GM13976 (cell line): ENCODE measurements at regions not wholly inside any gene's neighbourhood (a gene's known extent, or its start where the extent isn't known, plus 50 kb on each side); places are given as distances from the start of the nearest gene placed in this dataset.

ENCODE experiments used
- DNase-seq: peaks from one replicate; pipeline ENCODE4 v3.0.0; 2012; ENCODE audit warnings: low spot score
- in situ Hi-C: fragments of 300-500 bp; cut with MboI; formaldehyde crosslinking; loops from one replicate; pipeline ENCODE4 v1.12.0; 2022; ENCODE audit warnings: low sequenced_read_pairs, mixed read lengths, inconsistent platforms; ENCODE audit not compliant: unreplicated experiment
- TF ChIP-seq, protein P1 (sequence below): IDR thresholded peaks from 2 replicates; pipeline ENCODE4 v1.5.1; 2012; ENCODE audit warnings: borderline replicate concordance, mild to moderate bottlenecking; ENCODE audit not compliant: insufficient read depth; ENCODE audit errors: extremely low read depth, missing control alignments, control extremely low read depth

DNA sequence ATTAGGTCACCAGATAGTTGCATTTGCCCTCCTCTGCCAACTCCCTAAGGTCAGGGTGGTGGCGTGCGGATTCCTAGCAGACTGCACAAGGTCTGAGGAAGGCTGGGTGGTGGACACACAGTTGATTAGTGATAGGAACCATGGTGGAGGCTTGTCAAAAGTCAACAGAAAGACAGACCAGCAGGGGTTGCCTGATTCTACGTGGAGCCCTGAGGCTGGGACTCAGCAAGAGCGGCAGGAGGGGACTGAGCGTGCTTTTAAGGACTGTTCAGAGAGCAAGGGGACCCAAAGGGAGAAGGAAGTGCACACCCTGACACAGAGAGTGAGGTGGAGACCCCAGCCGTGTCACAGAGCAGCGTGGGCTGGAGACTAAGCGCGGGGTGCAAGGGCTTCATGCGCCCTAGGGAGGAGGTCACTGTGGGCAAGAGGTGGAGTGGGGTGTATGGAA, 513.2 kb downstream of the RNF144A start:
- in situ Hi-C loops = no loop called here
- TF ChIP-seq, protein P1, sequence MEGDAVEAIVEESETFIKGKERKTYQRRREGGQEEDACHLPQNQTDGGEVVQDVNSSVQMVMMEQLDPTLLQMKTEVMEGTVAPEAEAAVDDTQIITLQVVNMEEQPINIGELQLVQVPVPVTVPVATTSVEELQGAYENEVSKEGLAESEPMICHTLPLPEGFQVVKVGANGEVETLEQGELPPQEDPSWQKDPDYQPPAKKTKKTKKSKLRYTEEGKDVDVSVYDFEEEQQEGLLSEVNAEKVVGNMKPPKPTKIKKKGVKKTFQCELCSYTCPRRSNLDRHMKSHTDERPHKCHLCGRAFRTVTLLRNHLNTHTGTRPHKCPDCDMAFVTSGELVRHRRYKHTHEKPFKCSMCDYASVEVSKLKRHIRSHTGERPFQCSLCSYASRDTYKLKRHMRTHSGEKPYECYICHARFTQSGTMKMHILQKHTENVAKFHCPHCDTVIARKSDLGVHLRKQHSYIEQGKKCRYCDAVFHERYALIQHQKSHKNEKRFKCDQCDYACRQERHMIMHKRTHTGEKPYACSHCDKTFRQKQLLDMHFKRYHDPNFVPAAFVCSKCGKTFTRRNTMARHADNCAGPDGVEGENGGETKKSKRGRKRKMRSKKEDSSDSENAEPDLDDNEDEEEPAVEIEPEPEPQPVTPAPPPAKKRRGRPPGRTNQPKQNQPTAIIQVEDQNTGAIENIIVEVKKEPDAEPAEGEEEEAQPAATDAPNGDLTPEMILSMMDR = no peak
- DNase-seq = no peak

DNA sequence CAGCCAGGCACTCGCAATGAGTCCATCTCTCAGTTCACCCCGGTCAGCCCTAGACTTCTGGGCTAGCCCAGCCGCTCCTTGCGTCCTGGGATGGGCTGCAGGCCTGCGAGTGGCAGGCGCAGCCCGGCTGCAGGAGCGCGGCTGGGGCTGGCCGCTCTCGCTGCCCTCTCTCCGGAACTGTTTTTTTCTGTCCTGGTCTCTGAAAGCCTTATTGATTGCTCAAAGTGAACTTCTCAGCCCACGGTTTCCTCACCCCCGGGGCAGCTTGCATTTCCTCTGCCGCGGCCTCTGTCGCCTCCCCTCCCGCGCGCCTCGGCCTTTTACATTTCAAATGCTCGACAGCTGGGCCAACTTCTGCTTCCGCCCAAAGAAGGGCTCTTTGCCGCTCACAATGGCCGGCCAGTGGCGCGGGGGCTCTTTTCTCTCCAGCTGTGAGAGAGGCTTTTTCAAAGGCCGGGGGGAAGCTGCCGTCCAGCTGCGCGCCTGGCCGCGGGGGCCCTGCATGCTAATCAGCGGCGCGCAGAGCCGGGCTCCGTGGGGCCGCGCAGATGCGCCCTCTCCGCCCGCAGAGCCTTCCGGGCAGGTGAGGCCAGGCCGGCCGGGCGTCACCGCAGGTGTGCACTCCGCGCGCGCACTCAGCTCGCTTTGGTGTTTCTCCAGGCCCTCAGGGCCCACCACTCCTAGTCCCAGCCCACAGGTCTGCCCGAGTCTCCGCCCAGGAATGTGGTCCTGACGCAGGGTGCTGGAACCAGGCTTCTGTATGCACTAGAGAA, 513.8 kb downstream of the RNF144A start:
- in situ Hi-C loops = no loop called here
- DNase-seq = peak; percentile 75
- TF ChIP-seq, protein P1 = no peak

DNA sequence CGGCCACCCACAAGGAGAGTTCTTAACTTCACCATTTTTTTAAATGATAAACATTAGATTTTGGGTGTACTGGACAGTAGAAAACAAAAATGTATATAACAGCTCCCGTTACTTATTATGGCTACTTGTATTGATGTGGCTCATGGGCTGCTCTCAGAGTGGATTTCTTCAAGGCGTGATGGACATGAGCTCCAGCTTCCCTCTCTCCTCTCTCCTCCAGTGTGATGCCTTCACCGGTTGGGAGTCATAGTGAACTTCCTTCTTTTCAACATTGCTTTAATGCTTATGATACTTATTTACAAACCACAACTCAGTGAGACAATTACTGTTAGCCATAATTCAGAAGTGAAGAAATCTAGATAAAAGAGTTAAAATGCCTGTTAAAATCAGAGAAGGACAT, 515.2 kb downstream of the RNF144A start:
- in situ Hi-C loops = no loop called here
- no peak for DNase-seq
- TF ChIP-seq, protein P1 = no peak

DNA sequence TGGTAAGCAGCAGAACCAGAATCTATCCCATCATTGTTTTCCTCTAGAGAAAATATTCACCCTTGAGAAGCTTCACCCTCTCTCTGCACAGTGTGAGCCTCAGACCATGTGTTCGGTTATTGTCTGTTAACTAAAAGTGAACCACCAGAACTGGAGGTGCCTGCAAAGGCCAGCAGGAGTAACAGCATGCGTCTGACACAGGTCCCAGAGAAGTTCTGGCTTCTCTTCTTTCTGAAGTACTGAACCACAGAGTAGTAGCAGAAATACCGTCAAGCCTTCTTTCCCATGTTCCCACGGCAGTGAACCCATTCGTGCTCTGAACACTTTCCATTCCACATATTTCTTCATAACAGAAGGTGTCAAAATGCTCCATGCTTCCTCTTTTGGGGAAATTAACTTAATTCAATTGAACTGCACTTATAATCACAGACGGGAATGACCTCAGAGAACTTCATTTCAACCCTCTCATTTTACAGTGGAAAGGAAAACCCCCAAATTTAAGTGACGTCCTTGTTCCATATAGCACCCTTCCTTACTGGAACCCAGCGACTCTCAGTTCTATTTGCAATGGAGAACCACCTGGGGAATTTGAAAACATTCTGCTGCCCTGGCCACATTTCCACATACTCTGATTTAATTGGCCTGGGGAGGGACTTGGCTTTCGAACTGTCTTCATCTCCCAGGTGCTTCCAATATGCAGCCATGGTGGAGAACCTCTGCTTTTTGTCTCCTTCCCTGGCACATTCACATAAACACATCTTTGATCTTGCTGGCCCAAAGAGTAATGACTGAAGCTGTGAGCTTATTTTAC, 519.1 kb downstream of the RNF144A start:
- no peak for DNase-seq
- TF ChIP-seq, protein P1 = no peak
- in situ Hi-C loops = no loop called here

DNA sequence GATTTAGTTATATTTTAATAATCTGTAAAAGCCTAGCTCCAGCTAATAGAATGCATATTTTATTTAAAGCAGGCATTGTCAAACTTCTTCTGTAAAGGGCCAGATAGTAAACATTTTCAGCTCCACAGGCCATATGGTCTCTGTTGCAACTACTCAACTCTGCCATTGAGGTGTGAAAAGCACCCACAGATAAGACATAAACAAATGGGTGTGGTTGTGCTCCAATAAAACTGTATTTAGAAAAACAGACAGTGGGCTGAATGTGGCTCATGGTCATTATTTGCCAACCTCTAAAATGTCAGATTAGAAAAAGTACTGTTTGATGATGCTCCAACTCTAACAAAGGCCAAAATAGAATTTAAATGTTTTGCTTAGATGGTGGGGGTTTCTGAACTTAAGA, 519.9 kb downstream of the RNF144A start:
- no peak for DNase-seq
- in situ Hi-C loops = no loop called here
- TF ChIP-seq, protein P1 = no peak

DNA sequence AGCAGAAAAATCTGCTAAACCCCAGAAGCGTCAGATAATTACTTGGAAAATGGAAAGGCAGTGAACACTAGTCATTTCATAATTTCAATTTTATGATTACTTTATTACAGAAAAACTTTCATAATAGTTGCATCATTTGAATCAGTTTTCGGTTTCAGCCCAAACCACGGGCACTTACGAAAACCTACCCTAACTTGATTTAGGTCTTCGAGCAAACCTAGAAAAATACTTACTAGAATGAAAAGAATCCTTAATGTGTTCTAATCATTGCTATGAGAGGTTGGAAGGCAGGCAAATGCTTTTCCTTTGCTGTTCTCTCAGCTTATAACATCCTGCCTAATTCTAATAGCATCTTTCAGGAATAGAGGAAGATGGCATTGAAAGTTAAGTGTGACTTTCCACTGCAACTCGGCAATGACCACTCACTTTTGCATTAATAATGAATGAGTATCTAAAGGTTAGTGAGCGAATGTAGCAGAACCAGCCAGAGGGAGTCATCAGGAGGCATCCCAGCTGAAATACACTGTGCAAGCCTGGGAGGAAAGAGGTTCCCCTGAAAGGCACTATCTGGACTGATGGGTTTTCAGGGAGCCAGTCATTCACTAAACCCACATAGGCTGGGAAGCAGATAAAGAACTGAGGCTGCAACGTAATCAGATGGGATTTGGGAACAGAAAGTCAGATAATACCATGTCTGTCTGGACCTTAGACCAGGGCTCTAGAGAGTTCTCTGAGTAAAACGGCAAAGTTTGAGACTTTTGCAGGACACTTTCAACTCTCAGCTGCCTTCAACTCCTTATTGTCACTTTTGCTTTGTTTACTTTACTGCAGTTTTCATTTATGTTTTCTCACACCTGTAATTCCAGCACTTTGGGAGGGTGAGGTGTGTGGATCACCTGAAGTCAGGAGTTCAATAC, 520.8 kb downstream of the RNF144A start:
- in situ Hi-C loops = no loop called here
- DNase-seq = no peak
- TF ChIP-seq, protein P1 = no peak
